ENCODE measurements at regions not wholly inside any gene's neighbourhood (a gene's known extent, or its start where the extent isn't known, plus 50 kb on each side); places are given as distances from the start of the nearest gene placed in this dataset.

- no peak for DNase-seq
Measured at GRCh38 chr5:2488593-2488992, 262.9 kb downstream of the IRX2 start.

GRCh38 chr5:2487152-2487763, 264.2 kb downstream of the IRX2 start:
- no peak for DNase-seq

DNA sequence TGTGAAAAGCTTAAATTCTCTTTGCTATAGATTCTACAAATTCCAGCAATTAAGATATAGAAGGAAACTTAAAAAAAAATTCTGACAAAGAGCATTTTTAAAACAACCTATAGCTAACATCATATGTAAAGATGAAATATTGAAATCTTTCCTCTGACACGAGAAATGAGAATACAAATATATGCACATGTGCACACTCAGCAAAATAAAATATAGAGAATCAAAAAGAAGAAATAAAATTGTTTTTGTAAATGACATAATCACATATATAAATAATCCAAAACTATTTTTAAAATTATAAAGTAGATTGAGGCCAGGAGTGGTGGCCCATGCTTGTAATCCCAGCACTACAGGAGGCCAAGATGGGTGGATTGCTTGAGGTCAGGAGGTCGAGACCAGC, 265.1 kb downstream of the IRX2 start:
- no peak for DNase-seq

DNA sequence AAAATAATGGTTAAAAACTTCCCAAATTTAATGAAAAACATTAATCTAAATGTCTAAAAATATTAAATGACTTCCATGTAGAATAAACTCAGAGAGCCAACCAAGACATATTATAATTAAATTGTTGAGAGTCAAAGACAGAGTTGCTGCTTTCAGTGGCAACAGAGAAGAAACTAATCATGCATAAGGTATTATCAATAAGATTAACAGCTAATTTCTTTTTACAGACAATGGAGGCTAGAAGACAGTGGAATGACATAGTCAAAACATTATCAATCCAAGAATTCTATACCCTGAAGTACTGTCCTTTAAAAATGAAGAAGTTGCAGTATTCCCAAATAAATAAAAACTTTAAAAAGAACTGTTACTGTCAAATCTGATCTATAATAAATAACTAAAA, 268.7 kb downstream of the IRX2 start:
- DNase-seq = no peak

GRCh38 chr5:2480871-2481270, 270.6 kb downstream of the IRX2 start:
- DNase-seq = no peak

DNA sequence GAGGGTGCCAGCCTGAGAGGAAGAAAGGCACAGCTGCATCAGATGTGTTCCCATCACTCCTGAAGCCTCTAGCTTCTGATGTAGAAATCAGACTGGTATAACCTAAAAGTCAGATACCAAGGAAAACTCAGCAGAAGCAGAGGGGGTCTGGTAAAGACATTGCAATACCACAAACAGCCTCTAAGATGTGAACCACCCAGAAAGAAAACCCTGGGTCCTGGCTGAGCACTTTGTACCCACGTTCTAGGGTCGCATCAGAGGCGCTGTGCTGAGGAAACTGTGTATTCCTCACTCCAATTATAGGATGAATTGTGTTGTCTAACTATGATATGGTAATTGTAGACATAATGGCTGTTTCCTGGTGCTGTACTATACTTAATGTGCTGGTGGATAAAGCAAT, 275.6 kb downstream of the IRX2 start:
- no peak for DNase-seq

GRCh38 chr5:2472670-2473069, 278.8 kb downstream of the IRX2 start:
- DNase-seq = no peak

- no peak for DNase-seq
Measured at GRCh38 chr5:2471152-2471879, 280.2 kb downstream of the IRX2 start.

- DNase-seq = no peak
Measured at GRCh38 chr5:2466966-2467365, 284.5 kb downstream of the IRX2 start.

DNA sequence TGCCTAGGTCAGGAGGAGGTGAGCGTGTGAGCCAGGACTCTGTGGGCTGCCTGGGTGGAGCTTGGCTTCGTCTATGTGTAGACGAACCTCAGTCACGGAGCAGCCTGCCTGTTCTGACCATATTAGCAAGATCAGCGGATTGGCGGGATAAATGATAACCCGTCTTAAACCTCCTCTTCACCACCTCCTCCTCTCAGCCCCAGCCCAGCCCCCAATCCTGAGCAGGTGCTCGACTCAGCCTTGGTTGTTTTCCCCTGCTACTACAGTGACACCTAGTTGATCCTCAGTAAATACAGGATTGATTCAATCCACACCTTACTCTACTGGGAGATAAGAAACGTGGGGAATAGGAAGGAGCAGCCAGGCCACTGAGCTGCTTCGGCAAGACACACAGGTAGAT, 286.1 kb downstream of the IRX2 start:
- no peak for DNase-seq

DNA sequence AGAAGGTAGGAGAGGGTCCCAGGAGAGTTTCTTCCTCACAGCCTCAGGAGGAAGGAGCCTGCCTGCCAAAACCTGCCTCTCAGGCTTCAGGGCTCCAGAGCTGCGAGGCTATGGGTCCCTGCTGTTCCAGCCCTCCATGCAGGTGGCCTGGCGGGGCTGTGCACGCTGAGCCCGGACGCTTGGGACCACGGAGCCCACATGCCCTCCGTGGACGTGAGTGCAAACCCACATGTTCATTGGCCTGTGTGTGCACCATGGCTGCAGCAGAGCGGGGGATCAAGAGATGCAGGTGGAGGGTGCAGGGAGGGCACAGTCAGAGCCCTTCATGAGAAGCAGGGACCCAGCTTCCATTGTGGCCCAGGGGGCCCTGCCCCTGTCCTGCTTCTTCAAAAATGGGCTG, 287.3 kb downstream of the IRX2 start:
- DNase-seq = no peak

GRCh38 chr5:2461701-2462691, 289.5 kb downstream of the IRX2 start:
- no peak for DNase-seq

DNA sequence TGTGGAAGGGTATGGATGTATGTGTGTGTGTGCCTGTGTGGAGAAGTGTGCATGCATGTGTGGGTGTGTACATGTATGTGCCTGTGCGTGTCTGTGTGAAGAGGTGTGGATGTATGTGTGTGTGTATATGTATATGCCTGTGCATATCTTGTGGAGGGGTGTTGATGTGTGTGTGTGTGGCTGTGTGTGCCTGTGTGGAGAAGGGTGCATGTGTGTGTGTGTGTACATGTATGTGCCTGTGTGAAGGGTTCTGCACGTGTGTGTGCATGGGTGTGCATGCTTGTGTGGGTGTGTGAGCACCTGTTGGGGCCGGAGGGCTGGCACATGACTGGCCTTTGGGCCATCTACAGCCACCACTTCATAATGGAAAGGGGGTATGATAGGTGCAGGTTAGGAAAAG, 291.4 kb downstream of the IRX2 start:
- DNase-seq = no peak

DNA sequence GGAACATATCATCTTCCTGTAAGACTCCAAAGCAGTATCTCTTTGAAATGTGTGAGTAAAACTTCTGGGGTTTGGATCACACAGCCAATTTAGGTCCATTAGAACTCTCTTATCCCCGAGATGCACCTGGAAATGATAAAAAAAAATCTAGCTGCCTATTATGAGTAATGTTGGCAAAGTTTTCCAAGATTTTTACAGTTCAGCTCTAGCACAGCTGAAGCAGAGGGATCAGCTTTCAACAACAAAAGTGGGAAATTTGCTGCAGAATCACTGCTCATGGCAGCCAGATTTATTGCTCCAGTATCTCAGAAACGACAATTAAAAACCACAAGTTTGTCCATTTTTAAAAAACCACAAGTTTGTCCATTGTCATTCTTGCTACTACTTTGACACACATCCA, 292.2 kb downstream of the IRX2 start:
- DNase-seq = no peak

GRCh38 chr5:2455878-2456277, 295.6 kb downstream of the IRX2 start:
- no peak for DNase-seq

DNA sequence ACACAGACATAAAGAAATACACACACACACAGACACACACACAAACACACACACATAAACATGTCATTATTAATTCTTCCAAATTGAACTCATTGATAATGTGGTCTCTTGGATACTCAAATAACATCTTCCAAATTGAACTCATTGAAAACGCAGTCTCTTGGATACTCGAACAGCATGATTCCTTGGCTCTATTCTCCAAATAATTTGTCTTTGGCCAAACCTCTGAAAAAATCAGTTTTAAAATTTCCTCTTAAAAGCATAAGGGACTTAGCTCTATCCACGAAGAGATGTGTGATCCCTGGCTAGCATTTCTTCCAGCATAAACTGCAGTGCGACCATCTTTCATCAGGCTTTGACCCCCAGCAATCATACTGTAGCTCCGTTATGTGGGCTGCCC, 296.6 kb downstream of the IRX2 start:
- no peak for DNase-seq

- DNase-seq = no peak
Measured at GRCh38 chr5:2453781-2454180, 297.7 kb downstream of the IRX2 start.

DNA sequence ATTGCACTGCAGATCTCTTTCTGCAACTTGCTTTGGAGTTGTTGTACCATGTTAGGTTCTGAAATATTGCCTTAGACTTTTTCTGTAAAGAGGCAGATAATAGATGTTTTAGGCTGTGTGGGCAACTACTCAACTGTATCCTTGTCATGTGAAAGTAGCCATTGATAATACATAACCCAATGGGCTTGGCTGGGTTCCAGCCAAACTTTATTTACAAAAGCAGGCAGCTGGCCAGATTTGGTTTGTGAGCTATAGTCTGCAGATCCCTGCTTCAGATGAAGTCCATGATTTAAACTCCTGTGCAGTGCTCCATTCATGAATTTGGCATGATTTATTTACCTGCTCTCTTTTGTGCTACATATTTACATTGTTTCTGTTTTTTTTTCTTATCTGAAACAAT, 300.4 kb downstream of the IRX2 start:
- DNase-seq = no peak

- no peak for DNase-seq
Measured at GRCh38 chr5:2442496-2443354, 308.8 kb downstream of the IRX2 start.

DNA sequence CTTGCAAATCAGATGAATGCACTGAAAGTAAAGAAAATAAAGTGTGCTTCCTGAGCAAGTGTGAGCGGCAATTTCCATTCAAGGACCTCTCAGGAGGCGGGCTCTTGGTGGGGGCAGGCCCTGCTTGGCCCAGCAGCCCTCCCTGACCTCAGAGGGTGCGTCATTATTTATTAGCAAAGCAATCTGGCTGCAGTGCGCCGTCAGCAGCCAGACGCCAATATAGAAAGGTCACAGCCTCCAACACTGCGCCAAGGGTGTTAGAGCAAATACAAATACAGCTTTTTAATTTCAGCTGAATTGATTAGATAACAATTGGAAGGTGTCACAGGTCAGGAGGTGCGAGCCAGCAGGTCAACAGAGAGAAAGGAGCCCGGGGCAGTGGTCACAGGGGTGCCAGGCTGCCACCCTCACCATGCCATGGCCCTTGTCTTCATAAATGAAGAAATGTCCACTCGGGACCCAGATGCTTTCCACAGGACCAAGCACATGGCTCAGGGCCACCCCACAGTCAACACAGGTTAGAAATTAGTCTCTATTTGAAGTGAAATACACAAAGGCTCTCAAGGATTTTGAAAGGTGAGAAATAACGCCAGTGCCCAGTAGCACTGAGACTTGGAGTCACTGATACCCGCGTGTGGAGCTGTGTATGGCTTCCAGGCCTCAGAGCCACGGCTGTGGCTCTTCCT, 309.8 kb downstream of the IRX2 start:
- no peak for DNase-seq

DNA sequence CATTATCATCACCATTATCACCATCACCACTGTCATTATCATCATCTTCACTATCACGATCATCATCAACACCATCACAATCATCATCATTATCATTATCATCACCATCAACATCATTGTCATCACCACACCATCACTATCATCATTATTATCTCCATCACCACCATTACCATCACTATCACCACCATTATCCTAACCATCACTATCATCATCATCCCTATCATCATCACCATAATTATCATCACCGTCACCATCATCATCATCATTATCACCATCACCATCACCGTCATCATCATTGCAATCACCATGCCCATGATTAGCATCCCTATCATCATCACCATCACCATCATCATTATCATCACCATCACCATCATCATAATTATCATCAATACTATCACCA, 311.9 kb downstream of the IRX2 start:
- no peak for DNase-seq

GRCh38 chr5:2433086-2433485, 318.4 kb downstream of the IRX2 start:
- DNase-seq = no peak
